GM21515 (cell line): ENCODE measurements at regions not wholly inside any gene's neighbourhood (a gene's known extent, or its start where the extent isn't known, plus 50 kb on each side); places are given as distances from the start of the nearest gene placed in this dataset.
"Not testable (repeated sequence)": the region's sequence is repeated elsewhere in the genome, so short reads cannot be mapped to it uniquely, and the experiment has no call there.

Experiments used
- ATAC-seq: cut with Tn5 transposase; IDR thresholded peaks from one replicate; pipeline ENCODE4 v1.9.1; 2021; ENCODE audit not compliant: unreplicated experiment

GRCh38 chr15:22519213-22519612 lies 60.5 kb downstream of the GOLGA6L22 start:
- not testable (repeated sequence) for ATAC-seq

- not testable (repeated sequence) for ATAC-seq
Measured at GRCh38 chr15:22526537-22526936, 67.8 kb downstream of the GOLGA6L22 start.

DNA sequence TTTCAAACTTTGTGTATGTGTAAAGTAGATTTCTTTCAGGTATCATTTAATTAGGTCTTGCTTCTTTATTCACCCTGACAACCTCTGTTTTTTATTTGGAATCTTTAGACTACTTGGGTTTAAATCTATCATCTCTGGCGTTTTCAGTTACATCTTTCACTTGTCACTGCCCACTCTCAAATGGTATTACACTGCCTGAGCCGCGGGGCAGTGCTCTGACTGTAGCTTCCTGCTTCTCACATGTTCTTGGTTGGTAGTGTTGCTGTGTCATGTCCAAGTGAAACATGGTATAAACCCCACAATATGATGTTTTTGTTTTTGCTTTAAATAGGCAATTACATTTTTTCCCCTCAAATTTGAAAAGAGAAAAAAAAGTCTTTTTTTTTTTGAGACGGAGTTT lies 68.3 kb downstream of the GOLGA6L22 start:
- not testable (repeated sequence) for ATAC-seq

DNA sequence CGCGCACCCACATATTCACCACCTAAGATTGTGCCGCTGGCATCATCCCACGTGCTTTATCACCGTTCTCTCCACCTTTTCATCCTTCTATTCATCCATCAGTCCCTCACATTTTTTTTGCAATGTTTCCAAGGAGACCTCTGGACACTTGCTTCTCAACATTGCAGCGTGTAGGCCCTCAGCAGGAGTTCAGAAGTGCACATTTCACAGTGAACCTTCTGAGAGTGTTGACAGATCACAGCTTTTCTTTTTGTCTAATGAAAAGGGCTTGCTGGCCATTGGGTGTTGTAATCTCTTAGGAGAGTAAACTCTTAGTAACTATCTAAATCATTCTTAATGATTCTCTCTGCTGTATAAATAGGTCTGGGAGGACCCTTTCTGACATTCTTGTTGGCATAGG lies 70.5 kb downstream of the GOLGA6L22 start:
- ATAC-seq, result not testable (repeated sequence)

DNA sequence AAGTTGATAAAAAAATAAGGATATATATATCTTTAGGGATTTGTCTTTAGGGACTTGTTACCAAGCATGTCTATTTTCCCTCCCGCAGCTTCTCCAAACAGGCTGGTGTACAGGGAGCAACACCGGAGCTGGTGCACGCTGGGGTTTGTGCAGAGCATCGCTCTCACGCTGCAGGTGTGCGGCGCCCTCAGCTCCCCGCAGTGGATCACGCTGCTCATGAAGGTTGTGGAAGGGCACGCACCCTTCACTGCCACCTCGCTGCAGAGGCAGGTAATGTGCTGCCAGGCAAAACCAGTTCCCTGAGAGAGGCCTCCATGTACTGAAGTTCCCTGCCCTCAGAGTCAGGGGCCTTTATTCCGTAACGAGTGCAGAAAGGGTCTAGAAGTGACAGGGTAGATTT lies 101.0 kb downstream of the GOLGA6L22 start:
- ATAC-seq, result not testable (repeated sequence)

DNA sequence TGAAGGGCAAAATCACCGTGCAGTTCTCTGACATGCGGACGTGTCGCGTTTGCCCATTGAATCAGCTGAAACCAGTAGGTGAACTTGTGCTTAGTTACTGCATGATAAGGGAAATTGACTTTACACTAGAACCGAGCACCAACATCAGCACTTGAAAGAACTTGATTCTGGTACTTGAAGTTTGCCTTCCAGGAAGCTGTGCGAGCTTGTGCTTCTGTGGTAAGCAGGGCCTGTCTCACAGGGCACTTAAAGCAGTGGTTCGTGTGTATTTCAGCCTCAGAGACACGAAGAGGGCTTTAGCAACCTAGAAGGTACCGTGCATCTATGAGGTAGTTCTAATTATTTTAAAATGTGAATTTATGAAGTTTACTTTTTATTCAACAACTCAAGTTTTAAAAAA lies 103.0 kb downstream of the GOLGA6L22 start:
- ATAC-seq, result not testable (repeated sequence)

- not testable (repeated sequence) for ATAC-seq
Measured at GRCh38 chr15:22566510-22566909, 107.8 kb downstream of the GOLGA6L22 start.

DNA sequence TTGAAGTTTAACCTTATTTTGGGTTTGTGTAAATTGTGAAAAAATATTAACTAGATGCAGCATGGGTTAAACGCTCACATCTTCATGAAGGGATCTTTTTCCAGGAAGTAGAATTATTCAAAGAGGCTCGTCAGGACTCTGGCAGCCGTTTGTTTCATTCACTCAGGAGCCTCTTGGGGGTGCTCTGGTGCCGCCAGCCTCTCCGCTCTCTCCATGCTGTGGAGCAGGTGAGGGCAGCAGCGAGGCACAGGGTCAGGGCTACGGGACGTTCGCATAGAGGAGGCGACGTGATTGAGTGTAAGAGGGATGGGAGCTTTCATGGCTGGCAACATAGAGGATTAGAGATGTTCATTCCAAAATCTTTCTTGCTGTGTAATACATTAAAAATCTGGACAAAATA lies 110.8 kb downstream of the GOLGA6L22 start:
- not testable (repeated sequence) for ATAC-seq

- not testable (repeated sequence) for ATAC-seq
Measured at GRCh38 chr15:22572152-22572735, 113.5 kb downstream of the GOLGA6L22 start.

DNA sequence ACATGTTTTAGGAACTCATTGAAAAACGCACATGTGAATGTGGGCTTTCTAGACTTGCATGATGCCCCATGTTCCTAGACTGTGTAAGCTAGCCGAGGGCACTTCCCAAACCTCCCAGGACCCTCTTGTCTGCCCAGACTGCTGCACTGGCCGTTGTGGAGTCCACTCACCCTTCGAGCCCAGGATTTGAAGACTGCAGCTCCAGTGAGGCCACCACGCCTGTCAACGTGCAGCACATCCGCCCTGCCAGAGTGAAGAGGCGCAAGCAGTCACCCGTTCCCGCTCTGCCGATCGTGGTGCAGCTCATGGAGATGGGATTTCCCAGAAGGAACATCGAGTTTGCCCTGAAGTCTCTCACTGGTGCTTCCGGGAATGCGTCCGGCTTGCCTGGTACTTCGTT lies 114.1 kb downstream of the GOLGA6L22 start:
- ATAC-seq, result not testable (repeated sequence)

DNA sequence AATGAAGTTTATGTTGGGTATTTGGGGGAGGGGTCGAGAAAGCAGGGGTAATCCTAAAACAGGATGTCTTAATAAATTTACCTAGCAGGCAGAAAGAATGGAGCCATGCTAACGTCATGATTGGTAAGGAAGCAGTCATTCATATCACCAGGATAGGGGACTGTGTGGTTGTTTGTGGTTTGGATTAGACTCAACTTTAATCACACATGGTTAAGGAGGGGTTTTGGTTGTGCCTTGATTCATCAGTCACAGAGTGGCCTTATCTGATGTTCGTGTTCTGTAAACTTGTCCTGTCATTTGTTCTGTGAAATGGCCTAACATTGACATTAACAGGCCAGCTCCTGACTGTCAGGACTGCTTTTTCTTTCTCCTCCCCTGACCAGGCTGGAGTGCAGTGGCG lies 119.1 kb downstream of the GOLGA6L22 start:
- not testable (repeated sequence) for ATAC-seq

- ATAC-seq, result not testable (repeated sequence)
Measured at GRCh38 chr15:22579213-22579612, 120.5 kb downstream of the GOLGA6L22 start.

- ATAC-seq, result not testable (repeated sequence)
Measured at GRCh38 chr15:22587391-22587790, 128.7 kb downstream of the GOLGA6L22 start.

GRCh38 chr15:22598552-22598951 lies 139.8 kb downstream of the GOLGA6L22 start:
- ATAC-seq, result not testable (repeated sequence)

- ATAC-seq, result not testable (repeated sequence)
Measured at GRCh38 chr15:22599526-22600320, 141.0 kb downstream of the GOLGA6L22 start.

DNA sequence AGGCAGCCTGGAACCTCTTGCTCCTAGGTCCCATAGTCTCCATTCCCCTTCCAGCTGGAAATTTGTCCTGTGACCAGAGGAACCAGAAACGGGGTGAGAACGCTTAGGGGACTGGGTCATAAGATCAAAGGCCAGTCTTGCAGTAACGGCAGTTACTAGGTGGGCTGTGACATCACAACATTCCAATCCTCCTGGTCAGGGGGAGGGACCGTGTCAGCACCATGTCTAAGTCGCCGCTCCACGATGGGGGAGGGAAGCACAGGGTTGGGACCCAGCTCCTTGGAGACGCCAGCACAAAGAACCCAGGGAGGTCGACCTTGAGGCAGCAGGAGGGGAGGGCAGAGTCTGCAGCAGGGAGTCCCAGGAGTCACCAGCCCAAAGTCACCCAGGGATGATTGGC lies 158.3 kb downstream of the GOLGA6L22 start:
- not testable (repeated sequence) for ATAC-seq

DNA sequence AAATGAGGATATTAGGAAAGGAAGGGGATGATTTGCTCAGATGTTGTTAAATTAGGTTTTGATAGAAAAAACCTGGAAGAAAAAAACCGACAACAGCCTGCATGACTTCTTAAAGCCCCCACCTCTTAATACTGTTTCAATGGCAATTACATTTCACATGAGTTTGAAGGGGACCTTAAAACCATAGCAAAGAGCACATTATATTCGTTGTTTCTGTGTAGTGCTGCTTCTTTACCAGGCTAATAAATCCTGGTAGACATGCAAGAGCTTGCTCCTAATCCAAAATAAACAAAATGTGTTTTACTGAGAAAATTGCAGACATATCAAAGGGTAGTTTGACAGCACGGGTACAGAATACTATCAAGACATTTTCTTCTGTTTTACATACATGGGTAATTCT lies 154.7 kb upstream of the NIPA1 start:
- not testable (repeated sequence) for ATAC-seq

DNA sequence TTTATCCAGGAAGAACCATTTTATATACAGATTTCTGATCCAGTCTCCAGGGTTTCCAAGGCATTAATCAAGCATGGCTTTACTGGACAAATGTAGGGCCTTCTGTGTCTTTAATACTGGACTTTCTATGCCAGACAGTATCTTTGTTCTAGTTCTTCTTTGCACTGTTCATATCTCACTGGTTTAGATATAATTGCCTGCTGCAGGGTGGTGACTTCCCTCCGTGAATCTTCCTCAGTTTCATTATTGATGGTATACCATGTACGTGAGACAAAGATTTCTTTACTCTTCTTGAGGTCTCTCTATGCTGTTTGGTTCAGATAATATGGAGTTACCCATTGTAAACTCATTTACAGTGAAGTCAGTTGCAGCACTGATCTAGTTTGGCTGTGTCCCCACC lies 146.5 kb upstream of the NIPA1 start:
- ATAC-seq, result not testable (repeated sequence)

DNA sequence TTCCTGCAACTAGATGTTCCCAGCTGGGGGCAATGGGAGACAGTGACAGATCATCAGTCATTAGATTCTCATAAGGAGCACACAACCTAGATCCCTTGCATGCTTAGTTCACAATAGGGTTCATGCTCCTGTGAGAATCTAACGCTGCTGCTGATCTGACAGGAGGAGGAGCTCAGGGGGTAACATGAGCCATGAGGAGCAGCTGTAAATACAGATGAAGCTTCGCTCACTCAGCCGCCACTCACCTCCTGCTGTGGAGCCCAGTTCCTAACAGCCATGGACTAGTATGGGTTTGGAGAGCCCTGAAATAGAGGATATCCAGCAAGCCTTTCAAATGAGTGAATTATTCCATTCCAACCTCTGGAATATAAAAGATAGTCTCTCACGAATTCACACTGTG lies 137.0 kb upstream of the NIPA1 start:
- not testable (repeated sequence) for ATAC-seq

- ATAC-seq, result not testable (repeated sequence)
Measured at GRCh38 chr15:22651179-22651578, 135.3 kb upstream of the NIPA1 start.

- ATAC-seq, result peak; percentile 69
Measured at GRCh38 chr15:22664294-22665058, 122.0 kb upstream of the NIPA1 start.
